ENCODE measurements at regions not wholly inside any gene's neighbourhood (a gene's known extent, or its start where the extent isn't known, plus 50 kb on each side); places are given as distances from the start of the nearest gene placed in this dataset.

GRCh38 chr2:133635131-133635530 lies 66.9 kb upstream of the NCKAP5 start:
- TF ChIP-seq CREB1 (CRISPR knock-in tag; IDR thresholded peaks at IDR 0.05; ENCODE audit: low read depth): no peak
- no peak for TF ChIP-seq ZNF331 (CRISPR knock-in tag; IDR thresholded peaks at IDR 0.05; ENCODE audit: low read depth)
- TF ChIP-seq EZH2phosphoT487 (IDR thresholded peaks at IDR 0.05; ENCODE audit: unreplicated experiment): no peak
- TF ChIP-seq STAT1 (IDR thresholded peaks at IDR 0.05; ENCODE audit: unreplicated experiment): no peak
- TF ChIP-seq ETS1 (IDR thresholded peaks at IDR 0.05): no peak
- TF ChIP-seq NANOG (IDR thresholded peaks at IDR 0.05; ENCODE audit: borderline replicate concordance): no peak
- TF ChIP-seq JUNB (IDR thresholded peaks at IDR 0.05; ENCODE audit: unreplicated experiment): no peak
- TF ChIP-seq EZH2 (IDR thresholded peaks at IDR 0.05; ENCODE audit: low read depth, unreplicated experiment): no peak
- TF ChIP-seq, protein P1, sequence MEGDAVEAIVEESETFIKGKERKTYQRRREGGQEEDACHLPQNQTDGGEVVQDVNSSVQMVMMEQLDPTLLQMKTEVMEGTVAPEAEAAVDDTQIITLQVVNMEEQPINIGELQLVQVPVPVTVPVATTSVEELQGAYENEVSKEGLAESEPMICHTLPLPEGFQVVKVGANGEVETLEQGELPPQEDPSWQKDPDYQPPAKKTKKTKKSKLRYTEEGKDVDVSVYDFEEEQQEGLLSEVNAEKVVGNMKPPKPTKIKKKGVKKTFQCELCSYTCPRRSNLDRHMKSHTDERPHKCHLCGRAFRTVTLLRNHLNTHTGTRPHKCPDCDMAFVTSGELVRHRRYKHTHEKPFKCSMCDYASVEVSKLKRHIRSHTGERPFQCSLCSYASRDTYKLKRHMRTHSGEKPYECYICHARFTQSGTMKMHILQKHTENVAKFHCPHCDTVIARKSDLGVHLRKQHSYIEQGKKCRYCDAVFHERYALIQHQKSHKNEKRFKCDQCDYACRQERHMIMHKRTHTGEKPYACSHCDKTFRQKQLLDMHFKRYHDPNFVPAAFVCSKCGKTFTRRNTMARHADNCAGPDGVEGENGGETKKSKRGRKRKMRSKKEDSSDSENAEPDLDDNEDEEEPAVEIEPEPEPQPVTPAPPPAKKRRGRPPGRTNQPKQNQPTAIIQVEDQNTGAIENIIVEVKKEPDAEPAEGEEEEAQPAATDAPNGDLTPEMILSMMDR (conservative IDR thresholded peaks at IDR 0.05; ENCODE audit: low read depth in 2 of 2): no peak
- TF ChIP-seq ZNF462 (CRISPR knock-in tag; IDR thresholded peaks at IDR 0.05): no peak
- no peak for TF ChIP-seq POLR2AphosphoS5 (IDR thresholded peaks at IDR 0.05; ENCODE audit: low read depth)
- TF ChIP-seq ZNF114 (CRISPR knock-in tag; IDR thresholded peaks at IDR 0.05): no peak
- TF ChIP-seq, protein P2, sequence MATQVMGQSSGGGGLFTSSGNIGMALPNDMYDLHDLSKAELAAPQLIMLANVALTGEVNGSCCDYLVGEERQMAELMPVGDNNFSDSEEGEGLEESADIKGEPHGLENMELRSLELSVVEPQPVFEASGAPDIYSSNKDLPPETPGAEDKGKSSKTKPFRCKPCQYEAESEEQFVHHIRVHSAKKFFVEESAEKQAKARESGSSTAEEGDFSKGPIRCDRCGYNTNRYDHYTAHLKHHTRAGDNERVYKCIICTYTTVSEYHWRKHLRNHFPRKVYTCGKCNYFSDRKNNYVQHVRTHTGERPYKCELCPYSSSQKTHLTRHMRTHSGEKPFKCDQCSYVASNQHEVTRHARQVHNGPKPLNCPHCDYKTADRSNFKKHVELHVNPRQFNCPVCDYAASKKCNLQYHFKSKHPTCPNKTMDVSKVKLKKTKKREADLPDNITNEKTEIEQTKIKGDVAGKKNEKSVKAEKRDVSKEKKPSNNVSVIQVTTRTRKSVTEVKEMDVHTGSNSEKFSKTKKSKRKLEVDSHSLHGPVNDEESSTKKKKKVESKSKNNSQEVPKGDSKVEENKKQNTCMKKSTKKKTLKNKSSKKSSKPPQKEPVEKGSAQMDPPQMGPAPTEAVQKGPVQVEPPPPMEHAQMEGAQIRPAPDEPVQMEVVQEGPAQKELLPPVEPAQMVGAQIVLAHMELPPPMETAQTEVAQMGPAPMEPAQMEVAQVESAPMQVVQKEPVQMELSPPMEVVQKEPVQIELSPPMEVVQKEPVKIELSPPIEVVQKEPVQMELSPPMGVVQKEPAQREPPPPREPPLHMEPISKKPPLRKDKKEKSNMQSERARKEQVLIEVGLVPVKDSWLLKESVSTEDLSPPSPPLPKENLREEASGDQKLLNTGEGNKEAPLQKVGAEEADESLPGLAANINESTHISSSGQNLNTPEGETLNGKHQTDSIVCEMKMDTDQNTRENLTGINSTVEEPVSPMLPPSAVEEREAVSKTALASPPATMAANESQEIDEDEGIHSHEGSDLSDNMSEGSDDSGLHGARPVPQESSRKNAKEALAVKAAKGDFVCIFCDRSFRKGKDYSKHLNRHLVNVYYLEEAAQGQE (IDR thresholded peaks at IDR 0.05; ENCODE audit: unreplicated experiment): no peak
- H3F3A ChIP-seq (replicated peaks; ENCODE audit: low read depth): no peaks in the 10 kb centered on the region
- peaks cover 5% of the 10 kb centered on the region; the same call in 1 of the 2 replicates for H3K4me1 ChIP-seq (ENCODE audit: insufficient read depth)
- no peaks in the 10 kb centered on the region for H3K36me3 ChIP-seq (ENCODE audit: insufficient read depth)
- Mint-ChIP-seq H3K27me3 (ENCODE audit: insufficient read depth, low read depth, poor library complexity) (no peaks in the 10 kb centered on the region), H3K27ac (no peak overlapping the region), H3K36me3 (ENCODE audit: low read depth) (no peaks in the 10 kb centered on the region), H3K4me1 (peaks cover 13% of the 10 kb centered on the region), H3K4me3 (no peak overlapping the region), H3K9me3 (no peaks in the 10 kb centered on the region)
- H3K27me3 ChIP-seq (ENCODE audit: insufficient read depth): no peaks in the 10 kb centered on the region
- H3K4me3 ChIP-seq: no peak overlapping the region
- no peak overlapping the region for H3K27ac ChIP-seq (ENCODE audit: low read depth)
- no peak overlapping the region for H2AFZ ChIP-seq
- no peaks in the 10 kb centered on the region for H4K20me1 ChIP-seq (replicated peaks; ENCODE audit: insufficient read depth)
- ATAC-seq: no peak
- DNase-seq (ENCODE audit: low spot score): no peak
- no peaks in the 10 kb centered on the region for H3K79me2 ChIP-seq (replicated peaks; ENCODE audit: insufficient read depth)
- H3K9me2 ChIP-seq (ENCODE audit: insufficient read depth): 0 out of 2 replicates have a peak, but pooled peaks cover under 1% of the 10 kb centered on the region
- no peak overlapping the region for H3K4me2 ChIP-seq

Measured in GM23338 (cell line).